Smooth muscle cell (in vitro differentiated cells): ENCODE measurements at regions not wholly inside any gene's neighbourhood (a gene's known extent, or its start where the extent isn't known, plus 50 kb on each side); places are given as distances from the start of the nearest gene placed in this dataset.

Experiments
- DNase-seq: peaks from one replicate; lab custom pipeline; 2025; ENCODE audit not compliant: unreplicated experiment; lab: John Stamatoyannopoulos, UW
- H2AFZ ChIP-seq: fragments of 200-600 bp; sonication (generic); 2 replicates; pipeline ENCODE4 v1.6.0; 2016; ENCODE audit warnings: antibody characterized with exemption, low read depth, mild to moderate bottlenecking
- H3F3A ChIP-seq: fragments of 200-600 bp; sonication (generic); 2 replicates; pipeline ENCODE4 v1.6.0; 2017; ENCODE audit warnings: antibody characterized with exemption, low read depth
- H3K27ac ChIP-seq: fragments of 200-600 bp; sonication (generic); 2 replicates; pipeline ENCODE4 v1.5.1; 2016; ENCODE audit warnings: low read depth, mild to moderate bottlenecking
- H3K27me3 ChIP-seq: fragments of 200-600 bp; sonication (generic); 2 replicates; pipeline ENCODE4 v1.6.1; 2016; ENCODE audit warnings: low read depth, mild to moderate bottlenecking
- H3K36me3 ChIP-seq: fragments of 200-600 bp; sonication (generic); 2 replicates; pipeline ENCODE4 v1.5.1; 2016; ENCODE audit warnings: low read depth
- H3K4me1 ChIP-seq: fragments of 200-600 bp; sonication (generic); 2 replicates; pipeline ENCODE4 v1.5.1; 2016; ENCODE audit warnings: low read depth
- H3K4me2 ChIP-seq: fragments of 200-600 bp; sonication (generic); 2 replicates; pipeline ENCODE4 v1.6.0; 2016; ENCODE audit warnings: mild to moderate bottlenecking
- H3K4me3 ChIP-seq: fragments of 200-600 bp; sonication (generic); 2 replicates; pipeline ENCODE4 v1.5.1; 2016; ENCODE audit warnings: mild to moderate bottlenecking
- H3K79me2 ChIP-seq: fragments of 200-600 bp; sonication (generic); 2 replicates; pipeline ENCODE4 v1.6.0; 2016; ENCODE audit warnings: low read depth, mild to moderate bottlenecking
- H3K9ac ChIP-seq: fragments of 200-600 bp; sonication (generic); 2 replicates; pipeline ENCODE4 v1.6.0; 2016; ENCODE audit warnings: low read depth
- H3K9me3 ChIP-seq: fragments of 200-600 bp; sonication (generic); replicated peaks from 2 replicates; pipeline ENCODE4 v1.5.1; 2016; ENCODE audit warnings: low read depth
- H4K20me1 ChIP-seq: fragments of 200-600 bp; sonication (generic); 2 replicates; pipeline ENCODE4 v1.6.0; 2016; ENCODE audit warnings: low read depth
- CTCF ChIP-seq: fragments of 200-600 bp; sonication (generic); IDR thresholded peaks from 2 replicates; pipeline ENCODE4 v1.5.1; 2017; ENCODE audit warnings: borderline replicate concordance, mild to moderate bottlenecking, antibody characterized with exemption; ENCODE audit not compliant: insufficient read depth, poor library complexity, severe bottlenecking
- WGBS: methylation state at CpG from one replicate; pipeline ENCODE4 v1.1.7; 2016; ENCODE audit warnings: low lambda C conversion rate; 5-methylcytosine and 5-hydroxymethylcytosine counted together

GRCh38 chr2:145818890-145819504 lies 1299.1 kb upstream of the ZEB2 start:
- H2AFZ ChIP-seq = no peak overlapping the region
- DNase-seq = no peak
- H3K4me1 ChIP-seq = no peaks in the 10 kb centered on the region
- H3F3A ChIP-seq = no peaks in the 10 kb centered on the region
- no peak overlapping the region for H3K9ac ChIP-seq
- no peaks in the 10 kb centered on the region for H4K20me1 ChIP-seq
- no peaks in the 10 kb centered on the region for H3K36me3 ChIP-seq
- no peaks in the 10 kb centered on the region for H3K9me3 ChIP-seq
- no peaks in the 10 kb centered on the region for H3K27me3 ChIP-seq
- H3K27ac ChIP-seq = no peak overlapping the region
- no peaks in the 10 kb centered on the region for H3K79me2 ChIP-seq
- no peak overlapping the region for H3K4me3 ChIP-seq
- H3K4me2 ChIP-seq = no peak overlapping the region
- no peak for TF ChIP-seq CTCF

- DNase-seq = no peak
- H3K4me2 ChIP-seq = no peak overlapping the region
- WGBS = 35% methylated on average over 1 of the region's 1 CpG
- H3K79me2 ChIP-seq = no peaks in the 10 kb centered on the region
- TF ChIP-seq CTCF = no peak
- H3K9ac ChIP-seq = no peak overlapping the region
- no peaks in the 10 kb centered on the region for H4K20me1 ChIP-seq
- no peaks in the 10 kb centered on the region for H3K9me3 ChIP-seq
- no peak overlapping the region for H3K4me3 ChIP-seq
- no peaks in the 10 kb centered on the region for H3K27me3 ChIP-seq
- peaks cover 11% of the 10 kb centered on the region for H3K4me1 ChIP-seq
- no peak overlapping the region for H3K27ac ChIP-seq
- peaks cover 4% of the 10 kb centered on the region for H3F3A ChIP-seq
- H3K36me3 ChIP-seq = no peaks in the 10 kb centered on the region
- no peak overlapping the region for H2AFZ ChIP-seq
Observed at GRCh38 chr2:145815933-145816332, 1296.0 kb upstream of the ZEB2 start.

- Histone ChIP-seq H3K4me2 (peak overlapping the region; percentile 18), H3K4me3 (no peak overlapping the region), H3K27me3 (no peaks in the 10 kb centered on the region), H3F3A (peaks cover 4% of the 10 kb centered on the region), H3K4me1 (peaks cover 11% of the 10 kb centered on the region), H3K9me3 (no peaks in the 10 kb centered on the region), H3K9ac (no peak overlapping the region), H2AFZ (peak overlapping the region; percentile 94), H3K79me2 (no peaks in the 10 kb centered on the region), H3K36me3 (no peaks in the 10 kb centered on the region), H3K27ac (peak overlapping the region; percentile 29), H4K20me1 (no peaks in the 10 kb centered on the region)
- 20% methylated on average over 3 of the region's 3 CpGs for WGBS
- no peak for TF ChIP-seq CTCF
- no peak for DNase-seq
Observed at GRCh38 chr2:145813481-145813880, 1293.6 kb upstream of the ZEB2 start.

GRCh38 chr2:145812165-145812554 lies 1292.2 kb upstream of the ZEB2 start:
- WGBS = 74% methylated on average over 2 of the region's 2 CpGs

More at GRCh38 chr2:145812165-145812554, 1292.2 kb upstream of the ZEB2 start:
- no peaks in the 10 kb centered on the region for H3K9me3 ChIP-seq
- no peak overlapping the region for H3K9ac ChIP-seq
- peak overlapping the region; percentile 72 for H3K4me2 ChIP-seq
- H3F3A ChIP-seq = peaks cover 4% of the 10 kb centered on the region
- no peak overlapping the region for H3K4me3 ChIP-seq
- no peaks in the 10 kb centered on the region for H3K79me2 ChIP-seq
- H3K4me1 ChIP-seq = peaks cover 11% of the 10 kb centered on the region
- peak overlapping the region; percentile 82 for H2AFZ ChIP-seq
- no peaks in the 10 kb centered on the region for H3K27me3 ChIP-seq
- no peak for TF ChIP-seq CTCF
- H3K36me3 ChIP-seq = no peaks in the 10 kb centered on the region
- H3K27ac ChIP-seq = peak overlapping the region; percentile 82
- no peak for DNase-seq
- H4K20me1 ChIP-seq = no peaks in the 10 kb centered on the region
